KMS-11 (cell line): ENCODE measurements at regions not wholly inside any gene's neighbourhood (a gene's known extent, or its start where the extent isn't known, plus 50 kb on each side); places are given as distances from the start of the nearest gene placed in this dataset.

Experiments
- H2AFZ ChIP-seq: fragments of 200-600 bp; sonication (generic); 2 replicates; pipeline ENCODE4 v1.6.1; 2016; ENCODE audit warnings: antibody characterized with exemption, mixed run types, low read depth
- H3K27ac ChIP-seq: fragments of 200-600 bp; sonication (generic); 2 replicates; pipeline ENCODE4 v1.6.1; 2016; ENCODE audit warnings: mild to moderate bottlenecking, mixed run types
- H3K27me3 ChIP-seq: fragments of 200-600 bp; sonication (generic); 2 replicates; pipeline ENCODE4 v1.6.1; 2017; ENCODE audit warnings: mild to moderate bottlenecking, low read depth, mixed run types, moderate library complexity; ENCODE audit not compliant: insufficient read depth
- H3K36me3 ChIP-seq: fragments of 200-600 bp; sonication (generic); 2 replicates; pipeline ENCODE4 v1.6.1; 2017; ENCODE audit warnings: mild to moderate bottlenecking, mixed run types; ENCODE audit not compliant: insufficient read depth
- H3K4me1 ChIP-seq: fragments of 200-600 bp; sonication (generic); 2 replicates; pipeline ENCODE4 v1.6.1; 2016; ENCODE audit warnings: mild to moderate bottlenecking, low read depth, mixed run types; ENCODE audit not compliant: poor library complexity, severe bottlenecking
- H3K4me2 ChIP-seq: fragments of 200-600 bp; sonication (generic); 2 replicates; pipeline ENCODE4 v1.7.0; 2016; ENCODE audit warnings: mild to moderate bottlenecking, mixed run types
- H3K4me3 ChIP-seq: fragments of 200-600 bp; sonication (generic); IDR thresholded peaks from 2 replicates; pipeline ENCODE4 v1.6.1; 2017; ENCODE audit warnings: low read depth, low read length, mixed read lengths; ENCODE audit not compliant: insufficient read depth
- H3K79me2 ChIP-seq: fragments of 200-600 bp; sonication (generic); 2 replicates; pipeline ENCODE4 v1.6.1; 2016; ENCODE audit warnings: low read depth, mixed run types; ENCODE audit not compliant: insufficient read depth
- H3K9ac ChIP-seq: fragments of 200-600 bp; sonication (generic); 2 replicates; pipeline ENCODE4 v1.6.1; 2016; ENCODE audit warnings: mild to moderate bottlenecking, mixed run types
- H4K20me1 ChIP-seq: fragments of 200-600 bp; sonication (generic); 2 replicates; pipeline ENCODE4 v1.6.1; 2016; ENCODE audit warnings: mild to moderate bottlenecking, mixed run types; ENCODE audit not compliant: insufficient read depth
- TF ChIP-seq, protein P1 (sequence below): fragments of 200-600 bp; sonication (generic); conservative IDR thresholded peaks from 2 replicates; pipeline ENCODE4 v1.6.1; 2017; ENCODE audit warnings: low read depth, mild to moderate bottlenecking, antibody characterized with exemption, low read length, moderate library complexity, mixed read lengths

DNA sequence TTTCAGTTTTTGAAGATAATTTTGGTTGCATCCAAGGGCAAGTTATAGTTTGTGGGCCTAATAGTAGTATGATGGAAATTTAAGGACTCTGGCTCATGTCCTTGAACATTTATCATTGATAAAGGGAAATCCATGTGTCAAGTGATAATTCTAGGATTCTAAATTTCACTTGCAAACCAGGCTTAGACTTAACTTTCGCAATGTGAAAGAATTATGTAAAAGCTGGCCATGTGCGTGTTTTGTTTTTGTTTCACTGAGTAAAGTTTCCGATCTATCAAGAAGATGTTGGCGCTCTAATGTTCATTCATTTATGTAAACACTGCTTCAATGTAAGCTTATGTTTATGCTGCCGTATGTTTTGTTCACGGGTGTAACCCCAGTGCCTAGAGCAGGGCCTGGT is 302.0 kb downstream of the SOX4 start:
- Histone ChIP-seq H2AFZ (no peak overlapping the region), H3K27ac (no peak overlapping the region)

GRCh38 chr6:21898107-21898796 is 304.7 kb downstream of the SOX4 start:
- no peaks in the 10 kb centered on the region for H3K79me2 ChIP-seq
- H3K4me3 ChIP-seq = no peak overlapping the region
- H3K9ac ChIP-seq = no peak overlapping the region
- no peaks in the 10 kb centered on the region for H3K4me1 ChIP-seq
- H3K27ac ChIP-seq = no peak overlapping the region
- no peak overlapping the region for H2AFZ ChIP-seq
- no peaks in the 10 kb centered on the region for H3K27me3 ChIP-seq
- H4K20me1 ChIP-seq = no peaks in the 10 kb centered on the region
- TF ChIP-seq, protein P1, sequence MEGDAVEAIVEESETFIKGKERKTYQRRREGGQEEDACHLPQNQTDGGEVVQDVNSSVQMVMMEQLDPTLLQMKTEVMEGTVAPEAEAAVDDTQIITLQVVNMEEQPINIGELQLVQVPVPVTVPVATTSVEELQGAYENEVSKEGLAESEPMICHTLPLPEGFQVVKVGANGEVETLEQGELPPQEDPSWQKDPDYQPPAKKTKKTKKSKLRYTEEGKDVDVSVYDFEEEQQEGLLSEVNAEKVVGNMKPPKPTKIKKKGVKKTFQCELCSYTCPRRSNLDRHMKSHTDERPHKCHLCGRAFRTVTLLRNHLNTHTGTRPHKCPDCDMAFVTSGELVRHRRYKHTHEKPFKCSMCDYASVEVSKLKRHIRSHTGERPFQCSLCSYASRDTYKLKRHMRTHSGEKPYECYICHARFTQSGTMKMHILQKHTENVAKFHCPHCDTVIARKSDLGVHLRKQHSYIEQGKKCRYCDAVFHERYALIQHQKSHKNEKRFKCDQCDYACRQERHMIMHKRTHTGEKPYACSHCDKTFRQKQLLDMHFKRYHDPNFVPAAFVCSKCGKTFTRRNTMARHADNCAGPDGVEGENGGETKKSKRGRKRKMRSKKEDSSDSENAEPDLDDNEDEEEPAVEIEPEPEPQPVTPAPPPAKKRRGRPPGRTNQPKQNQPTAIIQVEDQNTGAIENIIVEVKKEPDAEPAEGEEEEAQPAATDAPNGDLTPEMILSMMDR = no peak
- H3K4me2 ChIP-seq = no peak overlapping the region
- H3K36me3 ChIP-seq = no peaks in the 10 kb centered on the region

More for the DNA sequence above, 302.0 kb downstream of the SOX4 start:
- Histone ChIP-seq H3K9ac (no peak overlapping the region), H3K4me2 (no peak overlapping the region), H3K27me3 (no peaks in the 10 kb centered on the region), H4K20me1 (no peaks in the 10 kb centered on the region), H3K4me1 (no peaks in the 10 kb centered on the region), H3K4me3 (no peak overlapping the region), H3K79me2 (no peaks in the 10 kb centered on the region), H3K36me3 (no peaks in the 10 kb centered on the region)
- TF ChIP-seq, protein P1 = no peak

DNA sequence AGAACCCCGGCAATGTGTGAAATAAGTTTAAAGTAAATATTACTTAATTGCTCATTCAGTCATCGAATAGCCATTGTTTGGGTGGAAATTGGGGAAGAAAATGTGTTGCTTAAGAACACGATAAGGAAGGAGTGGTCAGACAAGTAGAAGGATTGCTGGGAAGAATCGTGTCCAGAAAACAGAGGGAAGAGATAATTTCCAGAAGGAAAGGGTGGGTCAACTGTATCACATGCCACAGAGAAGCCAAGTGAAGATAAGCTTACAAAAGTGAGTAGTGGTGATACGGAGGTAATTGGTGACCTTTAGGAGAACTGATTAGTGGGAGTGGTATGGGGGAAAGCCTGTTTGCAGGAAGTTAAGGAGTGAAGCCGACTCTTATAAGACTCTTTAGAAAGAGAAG is 306.2 kb downstream of the SOX4 start:
- Histone ChIP-seq H3K79me2 (no peaks in the 10 kb centered on the region), H3K27ac (no peak overlapping the region), H2AFZ (no peak overlapping the region), H3K4me1 (no peaks in the 10 kb centered on the region), H3K4me3 (no peak overlapping the region), H3K27me3 (no peaks in the 10 kb centered on the region), H3K4me2 (no peak overlapping the region), H4K20me1 (no peaks in the 10 kb centered on the region), H3K9ac (no peak overlapping the region), H3K36me3 (no peaks in the 10 kb centered on the region)
- TF ChIP-seq, protein P1 = no peak

GRCh38 chr6:21900730-21901129 is 307.2 kb downstream of the SOX4 start:
- Histone ChIP-seq H4K20me1 (no peaks in the 10 kb centered on the region), H3K4me3 (no peak overlapping the region), H3K9ac (no peak overlapping the region), H3K79me2 (no peaks in the 10 kb centered on the region), H3K4me1 (no peaks in the 10 kb centered on the region), H3K27me3 (no peaks in the 10 kb centered on the region), H2AFZ (no peak overlapping the region), H3K4me2 (no peak overlapping the region), H3K27ac (no peak overlapping the region), H3K36me3 (no peaks in the 10 kb centered on the region)
- TF ChIP-seq, protein P1 = no peak
